ENCODE measurements at regions not wholly inside any gene's neighbourhood (a gene's known extent, or its start where the extent isn't known, plus 50 kb on each side); places are given as distances from the start of the nearest gene placed in this dataset.

DNA sequence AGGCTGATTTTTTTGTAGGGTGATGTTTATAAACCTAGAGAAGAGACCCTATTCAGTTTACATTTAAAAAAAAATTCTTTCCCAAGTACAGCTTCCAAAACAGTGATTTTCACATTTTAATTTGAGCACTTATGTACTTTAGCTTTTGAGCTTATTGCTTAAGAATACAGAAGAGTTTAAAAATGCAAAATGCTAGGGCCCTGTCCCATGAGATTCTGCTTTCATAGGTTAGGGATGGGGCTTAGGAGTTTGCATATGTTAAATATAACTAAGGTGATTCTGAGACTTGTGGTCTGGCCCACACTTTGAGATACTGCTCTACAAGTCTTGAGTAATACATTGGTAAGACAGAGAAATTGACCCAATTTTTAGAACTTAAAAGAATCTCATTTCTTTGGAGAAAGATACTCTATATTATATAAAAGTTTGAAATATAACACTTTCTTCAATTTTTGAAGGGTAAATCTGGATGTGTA, 137.3 kb upstream of the CWC22 start:
- no peak for DNase-seq (ENCODE audit: low spot score)

DNA sequence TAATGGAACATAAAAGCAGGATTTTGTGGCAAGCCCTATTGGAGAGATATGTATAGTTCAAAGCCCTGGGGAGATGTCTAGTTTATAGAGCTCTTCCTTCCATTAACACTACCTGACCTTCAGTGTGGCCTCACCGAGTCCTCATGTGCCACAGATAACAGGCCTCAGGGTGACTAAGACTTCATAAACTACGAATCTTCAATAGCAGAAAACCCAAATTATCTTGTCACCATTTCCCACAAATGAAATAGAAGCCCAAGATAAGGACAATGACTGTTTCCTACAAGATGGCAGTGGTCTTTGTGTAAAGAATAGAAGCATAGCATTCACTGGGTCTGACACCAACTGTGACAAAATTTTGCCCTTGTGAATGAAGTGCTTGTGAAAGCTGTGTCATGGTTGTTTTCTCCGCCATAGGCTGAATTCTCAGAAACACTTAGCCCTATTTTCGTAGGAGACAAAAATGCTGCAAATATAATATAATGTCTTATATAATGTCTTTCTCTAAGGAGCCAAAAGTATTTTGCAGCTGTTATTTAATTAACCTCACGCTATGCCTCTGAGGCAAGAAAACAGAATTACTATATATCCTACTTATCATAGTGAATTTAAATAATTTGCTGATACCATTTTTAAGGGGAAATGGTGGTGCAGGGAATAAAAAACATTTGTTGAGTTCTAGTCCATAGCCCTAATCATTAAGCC, 136.7 kb upstream of the CWC22 start:
- DNase-seq (ENCODE audit: low spot score): no peak

DNA sequence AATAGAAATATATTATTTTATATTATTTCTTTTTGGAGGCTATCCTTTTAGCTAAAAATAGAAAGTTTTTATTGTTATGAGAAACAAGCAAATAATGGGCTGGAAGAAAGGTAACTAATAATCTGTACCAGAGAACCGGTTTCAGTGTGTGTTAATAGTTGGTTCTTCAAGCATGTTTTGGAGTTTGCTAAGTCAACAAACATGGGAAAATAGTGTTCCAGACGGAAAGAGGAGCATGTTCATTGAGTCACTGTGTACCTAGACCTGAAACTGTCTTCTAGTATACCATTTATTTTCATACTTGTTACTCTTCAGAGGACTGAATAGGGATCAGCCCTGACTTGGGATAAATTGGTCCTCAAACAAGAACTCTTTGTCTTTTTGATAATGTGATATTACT, 134.5 kb upstream of the CWC22 start:
- DNase-seq (ENCODE audit: low spot score): no peak

DNA sequence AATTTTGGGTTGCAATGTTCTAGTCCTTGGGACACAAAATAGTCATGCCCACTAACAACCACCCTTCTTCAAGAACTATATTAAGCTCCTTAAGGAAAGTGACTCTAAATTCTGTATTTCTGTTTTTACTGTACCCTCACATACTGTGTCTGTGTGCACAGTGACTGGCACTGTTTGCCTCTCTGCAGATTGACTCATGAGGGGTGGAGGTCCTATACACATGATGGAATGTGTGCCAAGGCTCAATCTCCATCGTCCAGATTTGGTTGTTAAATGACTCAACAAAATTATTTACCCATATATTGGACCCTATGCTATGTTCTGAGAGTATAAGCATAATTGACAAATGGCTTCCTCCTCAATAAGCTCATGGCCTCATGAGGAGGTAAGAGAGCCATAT, 126.6 kb upstream of the CWC22 start:
- no peak for DNase-seq (ENCODE audit: low spot score)

DNA sequence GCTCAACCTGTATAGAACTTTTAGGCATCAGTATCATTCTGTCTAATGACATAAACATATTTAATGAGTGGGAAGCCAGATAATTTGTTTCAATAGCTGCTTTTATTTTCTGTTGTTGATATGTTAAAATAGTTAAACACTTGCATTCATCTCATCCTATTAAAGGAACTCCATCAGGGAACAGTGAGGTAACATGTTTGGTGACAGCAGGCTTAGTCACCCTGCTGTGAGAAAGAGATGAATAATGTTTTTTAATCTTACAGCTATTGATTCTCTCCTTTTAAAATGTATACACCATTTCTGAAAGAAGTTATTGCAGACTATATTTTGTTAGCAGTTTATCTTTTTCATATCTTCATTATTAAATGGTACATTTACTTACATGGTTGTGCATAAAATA, 123.3 kb upstream of the CWC22 start:
- DNase-seq (ENCODE audit: low spot score): no peak

DNA sequence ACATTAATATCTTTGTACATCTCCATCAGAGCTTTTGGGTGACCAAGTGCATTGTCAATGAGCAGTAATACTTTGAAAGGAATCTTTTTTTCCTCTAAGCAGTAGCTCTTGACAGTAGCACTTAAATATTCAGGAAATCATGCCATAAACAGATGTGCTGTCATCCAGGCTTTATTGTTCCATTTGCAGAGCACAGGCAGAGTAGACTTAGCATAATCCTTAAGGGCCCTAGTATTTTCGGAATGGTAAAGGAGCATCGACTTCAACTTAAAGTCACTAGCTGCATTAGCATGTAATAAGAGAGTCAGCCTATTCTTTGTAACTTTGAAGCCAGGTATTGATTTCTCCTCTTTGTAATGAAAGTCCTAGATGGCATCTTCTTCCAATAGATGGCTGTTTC, 121.8 kb upstream of the CWC22 start:
- no peak for DNase-seq (ENCODE audit: low spot score)

DNA sequence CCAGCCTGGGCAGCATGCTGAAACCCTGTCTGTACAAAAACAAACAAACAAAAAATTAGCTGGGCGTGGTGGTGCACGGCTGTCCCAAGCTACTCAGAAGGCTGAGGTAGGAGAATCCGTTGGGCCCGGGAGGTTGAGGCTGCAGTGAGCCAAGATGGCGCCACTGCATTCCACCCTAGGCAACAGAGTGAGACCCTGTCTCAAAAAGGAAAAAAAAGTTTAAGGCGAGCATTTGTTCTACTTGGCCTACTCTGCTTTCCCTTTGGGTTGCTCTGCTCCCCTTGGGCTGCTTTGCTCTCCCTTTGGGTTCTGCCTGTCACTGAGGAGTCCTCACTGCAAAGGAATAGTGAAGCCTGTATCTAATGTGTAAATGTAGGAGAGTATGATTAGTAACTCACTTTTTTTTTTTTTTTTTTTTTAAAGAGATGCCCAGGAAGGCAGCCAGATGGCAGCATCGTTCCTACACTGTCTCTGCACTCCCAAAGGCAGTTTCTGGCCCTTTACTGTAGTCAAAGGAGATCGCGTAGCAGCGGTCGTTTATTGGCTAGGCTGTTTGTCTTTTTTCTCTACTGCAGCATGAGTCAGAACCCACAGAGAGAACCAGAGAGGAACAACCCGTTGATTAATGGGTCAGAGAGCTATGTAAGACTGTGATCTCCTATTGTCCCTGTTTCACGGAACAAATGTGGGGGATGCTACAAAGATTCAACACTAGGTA, 118.3 kb upstream of the CWC22 start:
- DNase-seq (ENCODE audit: low spot score): peak; percentile 27

DNA sequence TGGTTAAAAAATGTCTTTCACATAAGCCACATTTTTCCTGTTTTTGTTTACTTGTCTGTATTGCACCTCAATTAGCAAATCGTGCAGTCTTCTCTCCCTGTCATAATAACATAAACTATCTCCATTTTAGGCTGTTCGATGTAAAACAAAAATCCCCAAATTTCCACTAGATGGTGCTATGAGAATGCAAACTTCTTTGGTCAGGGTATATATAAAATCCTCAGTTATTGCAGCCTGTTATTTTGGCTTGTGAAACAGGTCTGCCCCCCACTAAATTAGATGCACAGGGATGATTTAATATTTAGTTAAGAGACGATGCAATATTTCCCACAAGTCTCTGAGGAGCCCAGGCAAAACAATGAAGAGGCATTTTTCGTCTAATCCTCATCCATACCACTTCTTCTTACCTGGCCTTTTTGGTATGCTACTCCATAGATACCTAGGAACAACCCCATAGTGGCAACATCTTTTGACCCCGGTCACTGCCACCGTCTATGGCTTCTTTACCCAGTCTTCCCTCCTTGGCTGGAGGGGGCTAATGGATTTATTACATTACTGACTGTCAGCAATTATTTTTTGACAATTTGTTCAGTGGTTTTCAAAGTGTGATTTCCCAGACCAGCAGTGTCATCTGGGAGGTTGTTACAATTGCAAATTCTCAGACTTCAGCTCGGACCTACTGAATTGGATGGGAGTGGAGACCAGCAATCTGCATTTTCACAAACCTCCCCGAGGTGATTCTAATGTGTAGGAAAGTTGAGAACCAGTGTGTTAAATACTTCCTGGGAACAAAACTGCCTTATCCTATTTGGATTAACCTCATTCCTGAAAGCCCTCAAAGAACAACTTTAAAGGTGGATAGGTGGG, 117.4 kb upstream of the CWC22 start:
- DNase-seq (ENCODE audit: low spot score): peak; percentile 9

DNA sequence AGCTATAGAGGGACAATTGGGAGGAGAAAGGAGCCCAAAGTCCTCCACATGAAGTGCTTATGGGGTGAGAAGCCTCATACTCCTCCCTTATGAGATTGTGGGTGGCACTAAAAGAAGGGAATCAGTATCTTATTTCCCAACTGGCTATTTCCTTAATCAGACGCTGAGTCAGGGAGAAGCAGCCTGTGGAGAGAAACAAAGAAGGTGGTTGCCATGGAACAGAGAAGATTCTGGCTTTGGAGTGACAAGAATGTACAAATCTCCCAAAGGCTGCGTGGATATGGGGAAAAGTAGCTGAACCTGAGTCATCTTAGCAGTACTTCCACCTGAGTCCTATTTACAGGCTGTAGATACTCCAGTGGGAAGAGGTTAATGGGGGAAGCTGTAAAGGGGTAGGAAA, 115.8 kb upstream of the CWC22 start:
- no peak for DNase-seq (ENCODE audit: low spot score)

DNA sequence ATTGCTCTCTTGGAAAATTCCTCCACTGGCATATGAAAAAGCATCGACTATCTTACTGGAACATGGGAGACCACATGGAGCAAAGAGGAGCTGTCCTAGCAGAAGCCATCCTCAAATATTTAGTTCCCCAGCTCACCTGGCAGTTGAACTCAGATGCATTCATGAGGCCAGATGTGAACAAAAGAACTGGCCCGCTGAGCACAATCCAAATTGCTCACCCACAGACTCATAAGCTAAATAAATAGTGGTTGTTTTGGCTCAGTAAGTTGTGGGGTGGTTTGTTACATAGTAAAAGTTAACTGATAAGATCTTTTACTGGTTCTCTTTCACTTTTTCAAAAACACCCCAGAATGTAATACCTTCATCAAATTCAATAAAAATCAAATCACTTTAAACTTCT, 108.6 kb upstream of the CWC22 start:
- no peak for DNase-seq (ENCODE audit: low spot score)

DNA sequence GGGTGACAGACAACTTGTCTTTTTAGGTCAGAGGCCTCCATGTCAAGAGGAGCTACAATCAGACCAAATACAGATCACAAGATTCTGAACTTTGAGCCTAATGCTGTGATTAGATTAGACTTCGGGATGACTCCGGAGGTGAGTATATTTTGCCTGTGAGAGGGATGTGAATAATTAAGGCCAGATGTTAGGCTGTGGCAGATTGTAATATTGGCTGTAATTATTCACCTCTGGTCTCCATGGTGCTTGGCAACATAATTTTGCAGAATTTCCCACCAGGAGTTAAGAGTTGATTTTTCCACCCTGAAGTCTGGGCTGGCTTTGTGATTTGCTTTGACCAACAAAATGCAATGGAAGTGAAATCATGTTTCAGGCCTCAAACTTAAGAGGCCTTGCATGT, 108.2 kb upstream of the CWC22 start:
- no peak for DNase-seq (ENCODE audit: low spot score)

DNA sequence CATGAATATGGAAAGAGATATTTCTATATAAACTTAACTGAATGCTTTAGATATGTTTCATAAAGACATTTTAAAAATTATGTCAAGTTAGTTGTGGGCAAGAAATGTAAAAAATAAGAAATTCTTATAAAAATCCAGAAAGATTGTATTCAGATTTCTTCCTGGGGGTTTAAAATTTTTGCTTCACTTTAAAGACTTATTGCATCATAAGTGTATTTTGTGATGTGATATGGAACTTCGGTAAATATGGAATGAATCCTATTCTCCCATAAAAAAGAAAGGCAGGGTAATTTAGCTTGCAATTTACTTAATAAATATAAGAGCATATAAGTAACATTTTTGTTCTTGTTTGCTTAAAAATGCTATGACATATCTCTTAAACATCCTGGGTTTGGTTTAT, 104.8 kb upstream of the CWC22 start:
- DNase-seq (ENCODE audit: low spot score): no peak

DNA sequence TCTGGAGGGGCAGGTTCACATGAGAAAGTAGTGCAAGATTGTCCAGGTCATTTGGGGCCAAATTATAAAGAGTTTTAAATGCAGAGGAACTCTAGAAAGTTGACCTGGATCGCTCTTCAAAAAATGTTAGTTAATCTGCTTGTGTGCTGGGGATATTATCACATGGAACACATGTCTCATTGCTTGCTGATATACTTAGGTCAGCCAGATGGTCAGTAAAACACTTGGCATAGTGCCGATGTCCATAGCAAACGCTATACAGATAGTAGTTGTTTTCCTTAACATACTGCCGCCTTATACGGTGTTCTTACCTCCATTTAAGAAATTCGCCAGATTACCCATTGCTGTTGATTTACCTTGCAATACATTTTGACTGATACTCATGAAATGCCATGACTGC, 103.4 kb upstream of the CWC22 start:
- no peak for DNase-seq (ENCODE audit: low spot score)

DNA sequence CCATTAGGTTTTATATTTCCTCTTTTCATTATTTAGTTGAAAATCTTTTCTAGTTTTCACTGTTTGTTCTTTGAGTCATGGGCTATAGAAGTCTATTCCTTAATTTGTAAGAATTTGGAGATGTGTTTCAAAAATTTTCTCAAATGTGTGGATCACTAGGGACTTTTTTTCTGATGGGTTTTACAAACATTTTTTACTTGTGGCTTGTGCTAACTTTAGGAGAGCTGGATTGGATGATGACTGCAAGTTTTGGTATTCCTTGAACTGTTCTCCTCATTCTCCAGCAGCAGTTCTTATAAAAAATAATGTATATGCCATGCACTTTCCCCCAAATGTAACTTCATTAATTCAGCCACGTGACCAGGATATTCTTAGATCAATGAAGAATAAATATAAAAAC, 94.7 kb upstream of the CWC22 start:
- no peak for DNase-seq (ENCODE audit: low spot score)

DNA sequence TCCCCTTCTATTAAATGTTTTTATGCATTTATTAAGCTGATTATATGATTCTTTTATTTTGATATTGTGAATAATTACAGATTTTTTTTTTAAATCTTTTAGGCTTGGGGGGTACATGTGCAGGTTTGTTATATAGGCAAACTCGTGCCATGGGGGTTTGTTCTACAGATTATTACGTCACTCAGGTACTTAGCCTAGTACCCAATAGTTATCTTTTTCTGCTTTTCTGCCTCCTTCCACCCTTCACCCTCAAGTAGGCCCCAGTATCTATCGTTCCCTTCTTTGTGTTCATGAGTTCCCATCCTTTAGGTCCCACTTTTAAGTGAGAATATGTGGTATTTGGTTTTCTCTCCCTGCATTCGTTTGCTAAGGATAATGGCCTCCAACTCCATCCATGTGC, 92.2 kb upstream of the CWC22 start:
- DNase-seq (ENCODE audit: low spot score): no peak

DNA sequence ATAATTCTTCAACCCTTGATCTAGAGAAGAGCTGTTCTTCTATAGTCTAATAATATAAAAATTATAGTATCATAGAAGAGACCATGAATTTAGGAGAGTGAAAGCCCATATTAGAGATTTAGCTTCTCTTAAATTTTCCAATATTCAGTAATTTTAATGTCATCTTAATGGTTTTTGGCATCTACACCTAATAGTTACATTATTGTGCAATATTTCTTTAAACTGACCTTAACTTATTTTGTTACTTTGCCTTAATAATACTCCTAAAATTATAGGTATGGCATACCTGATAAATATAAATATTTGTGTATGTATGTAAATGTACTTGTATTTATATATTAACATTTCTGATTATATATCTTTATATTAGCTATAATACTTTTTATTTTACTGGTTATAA, 78.0 kb upstream of the CWC22 start:
- no peak for DNase-seq (ENCODE audit: low spot score)

DNA sequence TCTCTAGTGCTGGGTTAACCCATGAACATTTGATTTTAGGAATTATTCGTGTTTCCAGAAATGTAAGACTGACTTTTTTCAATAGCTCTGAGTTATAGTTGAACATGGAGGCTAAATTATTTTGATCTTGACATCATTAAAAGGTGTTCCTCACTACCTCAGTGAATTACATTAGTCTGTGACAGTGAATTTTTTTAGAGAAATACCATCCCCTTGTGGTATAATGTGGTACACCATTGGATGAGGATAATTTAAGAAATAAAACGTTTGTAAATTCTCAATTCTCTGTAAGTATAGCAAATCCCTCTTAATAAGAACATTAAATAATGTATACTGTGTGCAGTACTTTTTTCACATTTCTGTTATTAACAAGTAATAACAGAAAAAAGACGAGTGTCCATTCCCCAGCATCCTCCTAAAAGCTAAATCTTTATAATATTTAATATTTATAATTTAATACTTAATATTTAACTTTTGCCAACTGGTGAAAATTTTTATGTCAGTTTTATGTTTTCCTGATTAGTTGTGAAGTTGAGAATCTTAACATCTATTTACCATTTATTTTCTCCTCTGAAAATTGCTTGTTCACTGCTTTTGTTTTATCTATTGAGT, 70.3 kb upstream of the CWC22 start:
- no peak for DNase-seq (ENCODE audit: low spot score)

DNA sequence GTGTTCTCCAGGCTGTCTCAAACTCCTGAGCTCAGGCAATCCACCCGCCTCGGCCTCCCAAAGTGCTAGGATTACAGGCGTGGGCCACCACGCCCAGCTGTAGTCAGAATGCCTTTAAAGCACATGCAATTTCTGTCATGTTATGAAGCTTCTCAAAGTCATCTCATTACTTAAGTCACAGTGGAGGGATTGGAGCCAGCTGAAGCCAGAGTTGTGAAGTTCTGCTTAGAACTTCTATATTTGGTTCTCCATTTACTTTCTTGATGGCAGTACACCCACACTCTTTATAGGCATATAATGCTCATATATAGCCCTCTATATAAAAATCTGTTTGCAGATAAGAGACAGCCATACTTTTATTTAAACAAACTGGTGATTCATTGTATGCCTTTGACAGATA, 68.8 kb upstream of the CWC22 start:
- DNase-seq (ENCODE audit: low spot score): no peak

DNA sequence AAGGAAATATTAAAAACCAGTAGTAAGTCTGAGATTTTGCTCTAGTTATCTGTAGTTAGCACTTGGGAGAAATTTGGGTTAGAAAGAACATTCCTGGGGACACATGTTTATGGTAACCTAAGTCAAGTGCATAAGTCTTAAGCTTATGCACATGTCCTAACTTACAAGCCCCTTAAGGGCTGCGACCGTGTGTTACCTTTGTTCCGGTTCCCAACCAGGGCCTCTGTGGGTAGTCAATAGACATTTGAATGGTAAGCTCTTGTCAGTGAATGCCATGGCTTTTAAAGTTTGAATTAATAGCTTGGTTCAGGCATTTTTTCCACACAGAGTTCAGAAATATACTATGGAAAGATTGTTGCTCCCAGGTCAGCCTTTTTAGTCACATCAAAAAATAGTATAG, 64.7 kb upstream of the CWC22 start:
- DNase-seq (ENCODE audit: low spot score): no peak

DNA sequence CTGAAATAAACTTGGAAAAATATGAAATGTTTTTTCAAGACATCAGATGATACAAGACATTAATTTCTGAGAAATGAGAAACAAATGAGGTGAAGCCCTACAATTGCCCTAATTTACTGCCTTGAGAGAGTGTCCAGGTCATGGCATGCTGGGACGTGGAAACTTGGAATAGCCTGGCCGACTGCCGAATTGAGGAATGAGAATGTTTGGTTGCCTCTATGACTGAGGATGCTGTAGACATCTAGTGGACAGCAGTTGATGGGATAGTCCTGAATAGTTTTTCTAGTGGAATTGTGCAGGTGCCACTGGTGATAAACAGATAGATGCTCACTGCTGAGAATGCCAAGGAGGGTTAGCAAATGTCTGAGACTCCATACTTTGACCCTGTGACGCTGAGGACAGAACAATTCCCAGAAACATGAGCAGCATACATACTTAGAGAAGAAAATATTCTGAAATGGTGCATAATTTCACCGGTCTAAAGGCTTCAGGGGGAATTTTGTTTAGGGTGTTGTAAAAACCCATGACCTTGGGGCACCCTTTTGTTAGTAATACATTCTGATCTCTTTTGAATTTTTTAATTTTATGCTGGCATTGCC, 56.5 kb upstream of the CWC22 start:
- no peak for DNase-seq (ENCODE audit: low spot score)

DNA sequence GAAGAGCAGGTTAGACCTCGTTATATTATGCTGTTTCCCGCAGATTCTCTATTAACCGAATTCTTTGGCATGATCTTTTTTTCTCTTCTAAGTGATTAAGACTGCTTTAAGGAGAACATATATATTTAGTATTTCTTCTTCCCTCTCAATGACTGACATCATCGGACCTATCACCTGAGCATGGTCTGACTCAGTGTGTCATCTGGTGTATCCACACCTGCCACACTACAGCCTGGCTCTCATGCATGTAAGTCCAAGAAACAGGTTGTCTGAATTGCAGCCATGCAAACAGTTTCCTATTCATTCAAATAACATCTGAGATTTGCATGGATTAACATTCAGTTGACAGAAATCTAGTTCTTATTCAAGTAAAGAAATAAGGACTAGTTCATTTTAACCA, 55.1 kb upstream of the CWC22 start:
- DNase-seq (ENCODE audit: low spot score): no peak

DNA sequence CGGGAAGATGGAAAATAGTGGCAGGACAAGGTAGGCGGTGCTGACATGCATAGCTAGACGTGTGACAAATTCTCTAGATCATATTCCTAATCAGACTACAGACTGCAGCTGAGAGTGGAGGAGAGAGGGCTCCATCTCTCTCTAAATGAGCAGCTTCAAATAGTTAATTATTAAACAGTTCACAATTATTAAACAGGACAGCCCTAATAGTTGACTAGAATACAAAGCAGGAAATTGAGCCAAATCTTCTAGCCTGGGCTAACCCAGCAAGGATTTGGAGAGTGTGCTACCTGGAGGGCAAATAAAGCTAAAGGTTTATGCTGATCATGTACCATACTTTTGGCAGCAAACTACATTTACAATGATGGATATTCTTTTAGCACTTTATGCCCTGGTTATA, 54.4 kb upstream of the CWC22 start:
- DNase-seq (ENCODE audit: low spot score): no peak

Measured in HuH-7.5 (cell line).